ENCODE measurements at regions not wholly inside any gene's neighbourhood (a gene's known extent, or its start where the extent isn't known, plus 50 kb on each side); places are given as distances from the start of the nearest gene placed in this dataset.

DNA sequence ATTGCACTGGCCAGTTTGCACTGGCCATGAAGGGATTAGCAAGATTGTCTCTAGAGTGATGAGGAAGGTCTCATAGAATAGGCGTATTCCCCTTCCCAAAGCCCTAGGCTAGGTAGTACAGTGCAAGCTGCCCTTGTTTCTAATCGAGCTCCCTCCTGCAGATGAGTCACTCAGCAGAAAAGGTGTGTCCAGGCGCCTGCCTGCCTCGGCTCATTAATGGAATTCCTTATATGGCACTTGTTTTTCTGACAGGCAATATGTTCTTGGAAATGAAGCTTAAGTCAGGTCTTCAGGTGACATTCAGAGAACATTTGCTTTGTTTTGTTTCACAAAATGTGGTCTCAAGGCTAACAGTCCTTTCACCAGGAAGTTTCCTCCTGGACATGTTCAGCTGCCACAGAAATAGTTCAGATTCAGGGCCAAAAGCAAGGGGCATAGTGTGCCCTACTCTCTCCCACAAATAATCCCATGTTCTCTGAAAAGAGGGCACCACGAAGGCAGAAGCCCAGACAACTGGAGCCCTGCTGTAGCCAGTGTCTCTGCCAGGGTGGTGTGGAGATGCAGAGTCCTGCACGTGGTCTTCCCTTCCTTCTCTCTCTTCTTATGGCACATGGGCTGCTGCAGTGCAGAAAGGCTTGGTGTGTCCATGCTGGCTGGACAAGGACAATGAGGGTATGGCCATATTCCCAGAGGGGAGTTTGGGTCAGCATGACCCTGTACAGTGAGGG is 281.1 kb upstream of the MAP3K1 start:
- Histone ChIP-seq H3K27me3 (ENCODE audit: insufficient read depth, poor library complexity, severe bottlenecking) (no peaks in the 10 kb centered on the region), H3K27ac (replicated peaks) (no peak overlapping the region), H3K4me3 (replicated peaks; ENCODE audit: insufficient read depth, low read length) (no peak overlapping the region)
- DNase-seq (ENCODE audit: low read depth in 1 of 2, low spot score in 1 of 2): no peak
- no peak for TF ChIP-seq REST (IDR thresholded peaks at IDR 0.05; ENCODE audit: insufficient replicate concordance, low read depth)
- TF ChIP-seq GABPA (IDR thresholded peaks at IDR 0.05; ENCODE audit: low read depth): no peak
- TF ChIP-seq CTCF (IDR thresholded peaks at IDR 0.05; ENCODE audit: insufficient read depth, low read length): no peak
- TF ChIP-seq SPI1 (IDR thresholded peaks at IDR 0.05; ENCODE audit: borderline replicate concordance, low read depth): no peak
- no peak for TF ChIP-seq POLR2AphosphoS5 (IDR thresholded peaks at IDR 0.05; ENCODE audit: low read depth)

GRCh38 chr5:56532466-56532865 is 282.9 kb upstream of the MAP3K1 start:
- no peak overlapping the region for H3K27ac ChIP-seq (replicated peaks)
- H3K4me3 ChIP-seq (replicated peaks; ENCODE audit: insufficient read depth, low read length): no peak overlapping the region
- H3K27me3 ChIP-seq (ENCODE audit: insufficient read depth, poor library complexity, severe bottlenecking): no peaks in the 10 kb centered on the region
- DNase-seq (ENCODE audit: low read depth in 1 of 2, low spot score in 1 of 2): no peak
- no peak for TF ChIP-seq GABPA (IDR thresholded peaks at IDR 0.05; ENCODE audit: low read depth)
- TF ChIP-seq POLR2AphosphoS5 (IDR thresholded peaks at IDR 0.05; ENCODE audit: low read depth): no peak
- TF ChIP-seq SPI1 (IDR thresholded peaks at IDR 0.05; ENCODE audit: borderline replicate concordance, low read depth): no peak
- TF ChIP-seq REST (IDR thresholded peaks at IDR 0.05; ENCODE audit: insufficient replicate concordance, low read depth): no peak
- no peak for TF ChIP-seq CTCF (IDR thresholded peaks at IDR 0.05; ENCODE audit: insufficient read depth, low read length)

DNA sequence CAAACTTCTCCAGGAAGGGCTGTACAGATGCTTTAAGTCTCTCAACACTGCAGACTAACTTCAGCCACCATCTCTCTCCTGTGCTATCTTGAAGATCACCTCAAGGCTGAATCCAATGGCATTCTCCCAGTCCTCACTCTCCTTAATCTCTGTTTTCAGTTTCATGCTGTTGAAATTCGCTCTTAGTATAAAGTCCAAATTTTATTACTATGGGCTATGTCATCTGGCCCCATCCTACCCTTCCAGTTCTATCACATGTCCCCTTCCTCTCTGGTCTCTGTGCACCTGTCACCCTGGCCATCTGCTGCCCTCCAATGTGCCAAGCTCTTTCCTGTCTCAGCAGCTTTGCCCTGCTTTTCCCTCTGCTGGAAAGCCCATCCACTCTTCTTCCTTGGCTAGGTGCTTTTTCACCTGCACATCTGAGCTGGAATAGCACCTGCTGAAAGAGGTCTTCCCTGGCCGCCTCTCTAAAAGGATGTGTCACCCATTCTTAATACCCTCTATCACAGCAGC is 284.7 kb upstream of the MAP3K1 start:
- no peak overlapping the region for H3K27ac ChIP-seq (replicated peaks)
- no peak for DNase-seq (ENCODE audit: low read depth in 1 of 2, low spot score in 1 of 2)
- TF ChIP-seq SPI1 (IDR thresholded peaks at IDR 0.05; ENCODE audit: borderline replicate concordance, low read depth) (no peak), GABPA (IDR thresholded peaks at IDR 0.05; ENCODE audit: low read depth) (no peak), REST (IDR thresholded peaks at IDR 0.05; ENCODE audit: insufficient replicate concordance, low read depth) (no peak), CTCF (IDR thresholded peaks at IDR 0.05; ENCODE audit: insufficient read depth, low read length) (no peak), POLR2AphosphoS5 (IDR thresholded peaks at IDR 0.05; ENCODE audit: low read depth) (no peak)
- H3K27me3 ChIP-seq (ENCODE audit: insufficient read depth, poor library complexity, severe bottlenecking): no peaks in the 10 kb centered on the region
- no peak overlapping the region for H3K4me3 ChIP-seq (replicated peaks; ENCODE audit: insufficient read depth, low read length)

Data from HL-60 (cell line).